ENCODE measurements at regions not wholly inside any gene's neighbourhood (a gene's known extent, or its start where the extent isn't known, plus 50 kb on each side); places are given as distances from the start of the nearest gene placed in this dataset.

DNA sequence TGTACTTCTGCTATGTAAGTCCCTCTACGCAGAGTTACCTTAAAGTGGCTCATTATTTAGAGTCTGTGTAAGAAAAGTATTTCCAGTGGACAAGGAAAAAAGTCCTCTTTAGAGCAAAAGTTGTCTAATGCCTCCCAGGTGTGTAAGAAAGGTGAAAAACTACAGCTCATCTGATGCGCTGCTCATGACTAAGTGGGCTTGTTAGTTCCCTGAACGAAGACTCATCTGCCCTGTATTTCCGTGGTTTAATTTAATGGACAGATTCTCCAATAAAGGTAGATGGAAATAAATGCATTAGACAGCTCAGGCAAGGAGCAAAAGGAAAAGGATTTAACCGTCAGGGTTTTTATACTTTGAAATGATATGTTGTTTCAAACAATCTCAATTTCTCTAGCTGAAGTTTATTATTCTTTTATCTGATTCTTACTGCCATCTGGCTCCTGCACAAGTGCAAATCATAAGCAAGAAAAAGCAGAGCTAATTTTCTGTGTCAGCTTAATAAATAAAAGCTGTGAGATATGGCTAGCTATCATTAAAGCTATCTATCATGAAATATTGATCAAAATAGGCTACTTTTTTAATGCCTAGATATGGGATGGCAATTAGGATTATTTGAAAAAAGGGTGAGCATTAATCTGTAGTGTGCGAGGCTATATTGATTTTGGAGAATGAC, 73.7 kb upstream of the PCDH9 start:
- Histone ChIP-seq H3K27ac (no peak overlapping the region), H3K9me3 (ENCODE audit: low read depth, low read length) (no peaks in the 10 kb centered on the region), H3K36me3 (ENCODE audit: insufficient read depth, low read length) (no peaks in the 10 kb centered on the region), H3K4me3 (no peak overlapping the region), H3K9ac (ENCODE audit: insufficient read length) (no peak overlapping the region)
- DNase-seq (ENCODE audit: low read depth, low spot score), result no peak
- TF ChIP-seq FOXP2 (optimal IDR thresholded peaks at IDR 0.05; ENCODE audit: control extremely low read depth, extremely low read length, insufficient read depth), result no peak
- no peak for TF ChIP-seq POLR2AphosphoS5 (IDR thresholded peaks at IDR 0.05; ENCODE audit: borderline replicate concordance, low read depth, low read length)
- no peak for TF ChIP-seq EZH2 (IDR thresholded peaks at IDR 0.05)

DNA sequence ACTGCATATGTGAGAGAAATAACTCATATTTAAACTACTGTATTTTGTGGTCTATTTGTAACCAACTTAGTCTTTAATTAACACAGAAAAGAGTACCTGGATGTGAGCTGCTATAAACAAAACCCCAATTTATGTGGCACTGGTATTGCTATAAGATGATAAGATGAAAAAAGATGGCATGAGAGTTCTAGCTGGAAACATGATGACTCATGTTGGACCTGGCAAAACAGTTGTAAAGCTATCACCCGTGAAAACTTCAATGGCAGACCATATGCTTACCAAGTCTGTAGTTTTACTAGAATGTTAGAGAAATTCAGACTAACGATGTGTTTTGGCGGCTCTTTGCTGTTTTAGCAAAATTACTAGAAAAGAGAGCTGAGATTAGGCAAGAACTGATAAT, 69.6 kb upstream of the PCDH9 start:
- Histone ChIP-seq H3K9ac (ENCODE audit: insufficient read length) (no peak overlapping the region), H3K36me3 (ENCODE audit: insufficient read depth, low read length) (no peaks in the 10 kb centered on the region), H3K27ac (no peak overlapping the region), H3K4me3 (no peak overlapping the region), H3K9me3 (ENCODE audit: low read depth, low read length) (no peaks in the 10 kb centered on the region)
- no peak for DNase-seq (ENCODE audit: low read depth, low spot score)
- TF ChIP-seq FOXP2 (optimal IDR thresholded peaks at IDR 0.05; ENCODE audit: control extremely low read depth, extremely low read length, insufficient read depth) (no peak), POLR2AphosphoS5 (IDR thresholded peaks at IDR 0.05; ENCODE audit: borderline replicate concordance, low read depth, low read length) (no peak), EZH2 (IDR thresholded peaks at IDR 0.05) (no peak)

DNA sequence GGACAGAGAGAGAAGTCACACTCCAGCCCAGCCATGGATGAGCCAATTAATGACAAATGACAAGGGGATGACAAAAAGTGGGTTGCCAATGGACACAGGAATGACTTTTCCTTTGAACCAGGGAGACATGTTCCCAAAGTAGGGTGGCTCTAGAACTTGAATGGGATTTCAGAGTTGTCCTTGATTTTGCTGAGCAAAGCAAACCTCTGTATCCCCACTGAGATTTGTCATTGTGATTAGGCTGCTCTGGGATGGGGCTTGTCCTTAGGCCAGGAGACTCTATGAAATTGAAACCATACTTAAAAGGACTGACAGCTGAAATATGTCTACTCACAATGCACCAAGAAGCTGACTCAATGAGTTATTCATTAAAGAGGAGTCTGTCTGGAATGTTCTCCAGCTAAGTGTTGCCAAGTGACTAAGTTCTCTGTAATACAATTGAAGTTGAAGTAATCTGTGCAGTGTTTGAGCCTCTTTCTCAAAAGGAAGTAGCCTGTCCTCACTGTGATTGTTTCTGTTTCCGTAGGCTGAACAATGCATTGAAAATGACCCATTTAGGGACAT, 69.0 kb upstream of the PCDH9 start:
- H3K9me3 ChIP-seq (ENCODE audit: low read depth, low read length), result no peaks in the 10 kb centered on the region
- DNase-seq (ENCODE audit: low read depth, low spot score), result no peak
- H3K9ac ChIP-seq (ENCODE audit: insufficient read length), result no peak overlapping the region
- no peak overlapping the region for H3K27ac ChIP-seq
- no peaks in the 10 kb centered on the region for H3K36me3 ChIP-seq (ENCODE audit: insufficient read depth, low read length)
- TF ChIP-seq POLR2AphosphoS5 (IDR thresholded peaks at IDR 0.05; ENCODE audit: borderline replicate concordance, low read depth, low read length) (no peak), EZH2 (IDR thresholded peaks at IDR 0.05) (no peak), FOXP2 (optimal IDR thresholded peaks at IDR 0.05; ENCODE audit: control extremely low read depth, extremely low read length, insufficient read depth) (no peak)
- H3K4me3 ChIP-seq, result no peak overlapping the region

- no peak for DNase-seq (ENCODE audit: low read depth, low spot score)
- H3K27ac ChIP-seq, result no peak overlapping the region
- TF ChIP-seq FOXP2 (optimal IDR thresholded peaks at IDR 0.05; ENCODE audit: control extremely low read depth, extremely low read length, insufficient read depth) (no peak), POLR2AphosphoS5 (IDR thresholded peaks at IDR 0.05; ENCODE audit: borderline replicate concordance, low read depth, low read length) (no peak), EZH2 (IDR thresholded peaks at IDR 0.05) (no peak)
- H3K4me3 ChIP-seq, result no peak overlapping the region
- H3K9me3 ChIP-seq (ENCODE audit: low read depth, low read length), result no peaks in the 10 kb centered on the region
- no peak overlapping the region for H3K9ac ChIP-seq (ENCODE audit: insufficient read length)
- no peaks in the 10 kb centered on the region for H3K36me3 ChIP-seq (ENCODE audit: insufficient read depth, low read length)
Observed at GRCh38 chr13:67298297-67298696, 68.2 kb upstream of the PCDH9 start.

DNA sequence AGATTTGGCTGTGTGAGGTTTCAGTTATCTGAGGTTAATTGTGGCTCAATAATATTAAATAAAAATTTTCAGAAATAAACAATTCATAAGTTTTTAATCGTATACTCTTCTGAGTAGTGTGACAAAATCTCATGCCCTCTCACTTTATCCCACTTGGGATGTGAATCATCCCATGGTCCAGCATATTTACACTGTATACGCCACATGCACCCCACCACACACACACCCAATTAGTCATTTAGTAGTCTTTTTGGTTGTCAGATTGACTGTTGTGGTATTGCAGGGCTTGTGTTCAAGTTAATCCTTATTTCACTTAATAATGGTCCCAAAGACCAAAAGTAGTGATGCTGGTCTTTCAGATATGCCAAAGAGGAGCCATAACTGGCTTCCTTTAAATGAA, 66.4 kb upstream of the PCDH9 start:
- H3K36me3 ChIP-seq (ENCODE audit: insufficient read depth, low read length), result no peaks in the 10 kb centered on the region
- DNase-seq (ENCODE audit: low read depth, low spot score), result no peak
- no peaks in the 10 kb centered on the region for H3K9me3 ChIP-seq (ENCODE audit: low read depth, low read length)
- H3K27ac ChIP-seq, result no peak overlapping the region
- no peak overlapping the region for H3K9ac ChIP-seq (ENCODE audit: insufficient read length)
- no peak for TF ChIP-seq FOXP2 (optimal IDR thresholded peaks at IDR 0.05; ENCODE audit: control extremely low read depth, extremely low read length, insufficient read depth)
- no peak for TF ChIP-seq POLR2AphosphoS5 (IDR thresholded peaks at IDR 0.05; ENCODE audit: borderline replicate concordance, low read depth, low read length)
- TF ChIP-seq EZH2 (IDR thresholded peaks at IDR 0.05), result no peak
- H3K4me3 ChIP-seq, result no peak overlapping the region

- Histone ChIP-seq H3K9me3 (ENCODE audit: low read depth, low read length) (no peaks in the 10 kb centered on the region), H3K36me3 (ENCODE audit: insufficient read depth, low read length) (no peaks in the 10 kb centered on the region), H3K27ac (no peak overlapping the region), H3K9ac (ENCODE audit: insufficient read length) (no peak overlapping the region), H3K4me3 (no peak overlapping the region)
- DNase-seq (ENCODE audit: low read depth, low spot score), result no peak
- TF ChIP-seq POLR2AphosphoS5 (IDR thresholded peaks at IDR 0.05; ENCODE audit: borderline replicate concordance, low read depth, low read length) (no peak), EZH2 (IDR thresholded peaks at IDR 0.05) (no peak), FOXP2 (optimal IDR thresholded peaks at IDR 0.05; ENCODE audit: control extremely low read depth, extremely low read length, insufficient read depth) (no peak)
Observed at GRCh38 chr13:67292886-67293285, 62.8 kb upstream of the PCDH9 start.

GRCh38 chr13:67285611-67286010, 55.5 kb upstream of the PCDH9 start:
- TF ChIP-seq EZH2 (IDR thresholded peaks at IDR 0.05) (no peak), POLR2AphosphoS5 (IDR thresholded peaks at IDR 0.05; ENCODE audit: borderline replicate concordance, low read depth, low read length) (no peak), FOXP2 (optimal IDR thresholded peaks at IDR 0.05; ENCODE audit: control extremely low read depth, extremely low read length, insufficient read depth) (no peak)
- no peak overlapping the region for H3K27ac ChIP-seq
- H3K9me3 ChIP-seq (ENCODE audit: low read depth, low read length), result no peaks in the 10 kb centered on the region
- no peak for DNase-seq (ENCODE audit: low read depth, low spot score)
- H3K4me3 ChIP-seq, result no peak overlapping the region
- no peaks in the 10 kb centered on the region for H3K36me3 ChIP-seq (ENCODE audit: insufficient read depth, low read length)
- no peak overlapping the region for H3K9ac ChIP-seq (ENCODE audit: insufficient read length)

GRCh38 chr13:67283637-67284036, 53.5 kb upstream of the PCDH9 start:
- TF ChIP-seq EZH2 (IDR thresholded peaks at IDR 0.05) (no peak), FOXP2 (optimal IDR thresholded peaks at IDR 0.05; ENCODE audit: control extremely low read depth, extremely low read length, insufficient read depth) (no peak), POLR2AphosphoS5 (IDR thresholded peaks at IDR 0.05; ENCODE audit: borderline replicate concordance, low read depth, low read length) (no peak)
- H3K36me3 ChIP-seq (ENCODE audit: insufficient read depth, low read length), result no peaks in the 10 kb centered on the region
- no peak overlapping the region for H3K4me3 ChIP-seq
- DNase-seq (ENCODE audit: low read depth, low spot score), result no peak
- no peaks in the 10 kb centered on the region for H3K9me3 ChIP-seq (ENCODE audit: low read depth, low read length)
- H3K27ac ChIP-seq, result no peak overlapping the region
- H3K9ac ChIP-seq (ENCODE audit: insufficient read length), result no peak overlapping the region

Data from SK-N-MC (cell line).